GM19324 (cell line): ENCODE measurements at regions not wholly inside any gene's neighbourhood (a gene's known extent, or its start where the extent isn't known, plus 50 kb on each side); places are given as distances from the start of the nearest gene placed in this dataset.

Experiments
- ATAC-seq: cut with Tn5 transposase; IDR thresholded peaks from one replicate; pipeline ENCODE4 v1.9.1; 2021; ENCODE audit warnings: mild to moderate bottlenecking, moderate library complexity; ENCODE audit not compliant: unreplicated experiment, low FRiP score

GRCh38 chr2:237167934-237168333 is 82.2 kb downstream of the COPS8 start:
- ATAC-seq: no peak

- no peak for ATAC-seq
Measured at GRCh38 chr2:237170020-237170419, 84.3 kb downstream of the COPS8 start.

GRCh38 chr2:237171396-237171795 is 85.7 kb downstream of the COPS8 start:
- ATAC-seq: no peak

- no peak for ATAC-seq
Measured at GRCh38 chr2:237171881-237172280, 86.2 kb downstream of the COPS8 start.

- no peak for ATAC-seq
Measured at GRCh38 chr2:237177052-237177451, 91.4 kb downstream of the COPS8 start.

- ATAC-seq: no peak
Measured at GRCh38 chr2:237177986-237178385, 92.3 kb downstream of the COPS8 start.

- no peak for ATAC-seq
Measured at GRCh38 chr2:237178396-237178795, 92.7 kb downstream of the COPS8 start.

DNA sequence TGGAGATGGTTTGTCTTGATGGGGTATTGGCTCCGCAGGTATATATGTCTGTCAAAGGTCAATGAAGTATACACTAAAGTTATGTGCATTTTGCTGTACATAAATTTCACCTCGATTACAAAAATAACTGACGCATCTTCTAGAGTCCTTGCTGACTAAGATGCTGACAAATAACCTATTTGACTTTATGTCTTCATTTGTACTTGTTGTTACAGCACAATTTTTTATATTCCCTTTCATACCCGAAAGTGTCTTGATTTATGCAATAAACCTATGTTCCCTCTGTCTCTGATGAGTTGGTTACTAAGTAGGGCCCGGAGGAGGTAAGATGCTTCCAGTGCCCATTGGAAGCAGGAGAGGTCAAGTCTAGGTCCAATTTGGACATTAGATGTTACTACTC is 93.5 kb downstream of the COPS8 start:
- ATAC-seq: no peak

DNA sequence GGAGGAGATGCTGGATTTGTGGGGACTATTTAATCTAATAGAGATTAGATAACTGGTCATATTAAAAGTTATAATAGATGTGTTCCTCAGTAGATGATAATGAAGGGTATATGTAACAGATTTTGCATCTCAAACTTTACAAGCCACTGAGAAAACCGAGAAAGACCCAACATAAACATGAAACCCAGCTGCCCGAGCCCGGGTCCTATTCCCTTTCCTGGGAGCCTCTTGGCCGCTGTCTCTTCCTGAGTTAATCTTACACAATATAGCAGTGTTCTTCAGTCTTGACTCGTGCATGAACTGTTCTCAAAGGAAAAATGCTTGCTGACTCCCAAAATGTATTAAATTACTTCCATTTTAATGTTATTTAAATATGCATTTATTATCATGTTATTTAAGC is 94.5 kb downstream of the COPS8 start:
- ATAC-seq: no peak

- ATAC-seq: no peak
Measured at GRCh38 chr2:237180987-237181386, 95.3 kb downstream of the COPS8 start.

DNA sequence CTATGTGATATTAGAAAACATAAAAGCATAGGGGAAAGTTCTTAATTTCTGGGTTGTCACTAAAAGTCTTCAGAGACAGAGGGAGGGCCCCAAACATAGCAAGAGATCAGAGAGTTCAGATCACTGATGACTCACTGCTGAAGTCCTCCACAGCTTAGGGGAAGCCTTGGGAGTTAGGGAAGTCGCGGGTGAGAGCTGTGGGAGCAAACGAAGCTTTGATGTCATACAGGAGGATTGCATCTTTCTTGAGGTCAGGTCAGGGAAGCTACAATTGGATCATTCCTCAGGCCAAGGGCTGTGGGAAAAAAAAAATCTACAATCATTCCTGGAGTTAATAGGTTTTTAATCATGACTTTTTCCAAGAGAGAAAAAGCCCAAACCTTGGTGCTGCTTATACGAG is 96.2 kb downstream of the COPS8 start:
- ATAC-seq: no peak

DNA sequence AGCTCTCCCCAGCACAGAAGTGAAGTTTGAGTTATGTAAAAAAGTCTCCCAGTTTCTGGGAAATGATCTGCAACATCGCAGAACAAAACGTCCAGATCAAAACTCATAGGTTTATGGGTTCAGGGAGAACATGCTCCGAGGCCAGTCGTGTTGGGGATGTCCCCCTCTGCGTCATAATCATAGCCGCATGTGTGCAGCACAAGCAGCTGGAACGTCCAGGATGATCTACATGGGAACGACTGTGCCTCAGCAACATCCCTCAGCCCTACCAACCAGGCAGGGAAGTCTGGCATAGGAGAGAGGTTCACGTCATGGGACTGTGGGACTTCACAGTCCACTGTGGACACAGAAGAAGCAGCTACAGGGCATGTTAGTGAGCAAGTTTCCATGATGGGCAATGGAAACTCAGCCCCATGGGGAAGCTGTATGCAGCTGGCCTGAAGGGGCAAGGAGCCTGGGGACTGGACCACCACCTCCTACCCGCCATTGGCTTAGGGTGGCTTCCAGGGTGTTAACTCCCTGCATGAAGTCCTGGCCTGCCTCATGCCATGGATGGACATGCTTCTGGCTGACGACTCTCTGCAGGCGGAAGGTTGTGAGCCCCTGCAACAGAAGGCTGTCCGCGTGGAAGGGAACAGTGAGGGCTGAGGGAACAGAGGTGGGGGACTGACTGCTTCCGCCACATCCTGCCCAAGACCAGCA is 96.9 kb downstream of the COPS8 start:
- no peak for ATAC-seq

- no peak for ATAC-seq
Measured at GRCh38 chr2:237184192-237184918, 98.7 kb downstream of the COPS8 start.

DNA sequence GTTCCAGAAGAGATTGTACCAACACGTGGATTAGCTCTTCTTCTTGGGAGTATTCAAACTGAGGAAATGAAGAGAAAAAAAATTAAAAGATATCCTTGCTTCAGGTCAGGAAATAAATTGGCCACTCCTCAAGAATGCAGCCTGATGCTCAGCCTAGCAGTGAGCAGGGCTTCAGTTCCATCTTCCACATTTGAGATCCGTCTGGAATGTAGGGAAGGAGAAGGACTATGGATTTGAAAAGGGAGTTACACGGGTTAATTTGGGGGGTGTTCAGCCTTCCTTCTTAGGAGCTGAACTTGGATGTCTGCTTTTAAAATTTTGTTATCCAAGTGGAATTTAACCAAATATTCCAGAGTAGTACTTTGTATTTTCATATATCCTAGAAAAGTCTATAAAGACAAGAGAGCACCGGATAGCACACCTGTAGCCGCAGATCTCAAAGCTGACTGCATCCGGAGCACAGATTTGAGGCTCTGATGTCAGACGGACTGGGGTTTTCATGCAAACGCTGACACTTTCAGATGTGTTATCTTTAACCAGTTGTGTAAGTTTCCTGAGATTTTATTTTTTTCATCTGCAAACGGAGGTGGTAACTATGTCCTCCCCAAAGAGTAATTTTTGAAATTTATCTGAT is 99.3 kb downstream of the COPS8 start:
- no peak for ATAC-seq

DNA sequence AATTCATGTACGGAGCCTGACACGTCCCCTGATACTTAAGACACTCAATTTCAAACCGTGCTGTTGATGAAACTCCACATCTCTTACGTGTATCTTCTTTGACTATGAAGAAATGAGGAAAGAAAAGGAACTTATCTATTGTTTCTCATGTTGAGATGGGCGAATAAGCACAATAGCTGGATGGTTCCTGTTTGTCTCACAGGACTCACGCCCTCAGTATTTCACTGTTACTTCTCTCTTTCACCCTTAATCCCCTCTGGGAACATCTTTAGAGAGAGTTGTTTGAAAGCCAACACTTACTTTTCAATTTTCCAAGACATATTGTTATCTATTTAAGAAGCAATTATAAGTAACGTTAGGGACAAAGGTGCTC is 99.8 kb downstream of the COPS8 start:
- no peak for ATAC-seq

- no peak for ATAC-seq
Measured at GRCh38 chr2:237189799-237190198, 104.1 kb downstream of the COPS8 start.

GRCh38 chr2:237190966-237191713 is 105.5 kb downstream of the COPS8 start:
- no peak for ATAC-seq

- ATAC-seq: no peak
Measured at GRCh38 chr2:237191714-237192081, 106.0 kb downstream of the COPS8 start.

DNA sequence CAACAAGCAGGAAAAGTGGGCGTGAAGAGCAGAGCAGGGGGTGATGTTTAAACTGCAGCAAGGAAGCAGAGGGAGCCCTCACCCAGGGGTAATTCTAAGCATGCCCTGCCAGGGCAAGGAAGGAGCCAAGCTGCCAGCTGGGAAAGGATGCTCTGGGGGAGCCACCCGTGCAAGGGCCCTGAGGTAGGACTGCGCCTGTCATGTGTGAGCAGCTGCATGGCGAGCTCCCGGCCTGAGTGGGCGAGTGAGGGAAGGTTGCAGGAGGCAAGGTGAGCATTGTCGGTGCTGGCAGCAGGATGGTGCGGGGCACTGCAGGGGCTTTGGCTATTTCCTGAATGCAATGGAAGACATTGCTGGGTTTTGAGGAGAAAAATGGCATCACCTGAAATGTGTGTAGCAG is 107.2 kb downstream of the COPS8 start:
- no peak for ATAC-seq

GRCh38 chr2:237193436-237193835 is 107.7 kb downstream of the COPS8 start:
- ATAC-seq: no peak

DNA sequence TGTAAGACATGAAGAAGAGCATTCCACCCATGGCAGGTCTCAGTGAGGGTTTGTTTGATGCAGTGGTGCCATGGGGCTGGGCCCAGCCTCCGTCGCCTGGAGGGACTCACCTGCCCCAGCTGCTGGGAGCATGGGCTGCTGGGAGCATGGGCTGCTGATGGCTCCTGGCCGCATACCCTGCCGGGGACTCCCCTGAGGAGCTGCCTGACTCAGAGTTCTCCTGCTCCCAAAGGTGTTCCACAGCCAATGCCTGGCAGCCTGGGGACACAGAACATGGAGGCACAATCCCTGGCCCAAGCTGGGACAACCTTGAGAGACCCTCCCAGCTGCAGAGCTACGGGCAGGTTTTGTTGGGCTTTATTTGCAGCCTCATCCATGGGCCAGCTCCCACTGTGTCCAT is 108.4 kb downstream of the COPS8 start:
- ATAC-seq: no peak
